Peyer's patch (tissue), 4 donors: ENCODE measurements at regions not wholly inside any gene's neighbourhood (a gene's known extent, or its start where the extent isn't known, plus 50 kb on each side); places are given as distances from the start of the nearest gene placed in this dataset.

ENCODE experiments used
- DNase-seq, 3 donors: peaks; one replicate each; pipeline ENCODE4 v3.0.0-alpha.2; 2017 to 2019
- H3K27ac ChIP-seq, 4 donors: fragments of 200-600 bp; sonication (generic); one replicate each; pipeline ENCODE4 v1.5.1; 2016 to 2019
- H3K27me3 ChIP-seq, 2 donors: fragments of 200-600 bp; sonication (generic); one replicate each; pipeline ENCODE4 v1.5.1; 2019
- H3K36me3 ChIP-seq, 3 donors: fragments of 200-600 bp; sonication (generic); one replicate each; pipeline ENCODE4 v1.5.1; 2016 to 2019
- H3K4me1 ChIP-seq, 4 donors: fragments of 200-600 bp; sonication (generic); one replicate each; pipeline ENCODE4 v1.5.1; 2016 to 2019
- H3K4me3 ChIP-seq, 4 donors: fragments of 200-600 bp; sonication (generic); 1 replicate in 3 of 4; 2 replicates in 1 of 4; pipeline ENCODE4 v1.5.1; 2016 to 2019; ENCODE audit warnings: mild to moderate bottlenecking in 1 of 4
- H3K9me3 ChIP-seq, 4 donors: fragments of 200-600 bp; sonication (generic); one replicate each; pipeline ENCODE4 v1.5.1; 2016 to 2019; ENCODE audit warnings: mild to moderate bottlenecking in 1 of 4
- CTCF ChIP-seq, 6 experiments: fragments of 450-650 bp in 4 of 6; fragments of 200-600 bp in 2 of 6; sonication (generic) in 1 of 6; IDR thresholded peaks; one replicate each; pipeline ENCODE4 v1.5.1; 2017 to 2019; ENCODE audit warnings: antibody characterized with exemption in 6 of 6, mild to moderate bottlenecking in 3 of 6, moderate library complexity in 1 of 6
- POLR2A ChIP-seq, 2 donors: fragments of 450-650 bp; IDR thresholded peaks; one replicate each; pipeline ENCODE4 v1.5.1; 2017; ENCODE audit warnings: antibody characterized with exemption in 2 of 2, mild to moderate bottlenecking in 2 of 2, moderate library complexity in 2 of 2

DNA sequence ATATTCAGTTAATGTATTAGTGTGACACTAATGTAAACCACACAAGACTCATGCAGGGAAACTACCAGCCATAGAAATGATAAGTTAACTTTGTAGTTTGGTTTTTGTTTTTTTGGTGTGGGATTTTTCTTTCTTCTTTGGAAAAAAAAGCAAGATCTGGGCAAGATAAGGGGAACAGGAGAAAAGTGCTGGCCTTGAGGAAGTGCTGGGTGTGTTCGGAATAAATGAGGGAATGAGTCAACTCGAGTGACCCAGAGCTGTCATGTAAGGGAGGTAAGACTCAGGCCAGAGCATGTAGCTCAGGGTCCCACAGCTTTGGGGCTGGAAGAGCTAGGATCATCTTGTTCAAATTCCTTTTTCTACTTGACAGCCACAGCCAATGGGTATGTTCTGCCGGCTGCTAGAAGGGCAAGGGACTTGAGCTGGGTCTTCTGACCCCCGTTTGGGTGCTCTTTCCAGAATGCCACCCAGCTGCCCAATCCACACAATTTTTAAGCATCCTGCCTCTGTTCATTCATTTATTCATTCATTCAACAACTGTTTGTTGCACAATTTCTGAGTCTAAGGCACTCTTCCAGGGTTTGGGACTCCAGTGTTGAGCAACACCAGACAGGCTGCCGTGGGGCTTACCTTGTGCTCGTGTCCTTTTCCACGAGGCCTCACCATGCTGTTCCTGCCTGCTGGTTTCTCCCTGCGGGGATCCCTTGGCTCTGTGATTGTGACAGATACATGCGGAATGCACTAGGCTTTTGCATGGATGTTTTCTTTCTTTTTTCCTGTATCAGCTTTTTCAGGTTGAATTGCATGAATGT lies 54.5 kb downstream of the CLDN34 start:
- DNase-seq, result peak in 1 of 3 donors; percentile 41
- H3K27me3 ChIP-seq, result no peaks in the 10 kb centered on the region
- peaks cover 0 to 23% (median 0%) of the 10 kb centered on the region in 4 donors for H3K4me1 ChIP-seq
- no peak overlapping the region for H3K4me3 ChIP-seq
- no peaks in the 10 kb centered on the region for H3K36me3 ChIP-seq
- no peaks in the 10 kb centered on the region for H3K9me3 ChIP-seq
- H3K27ac ChIP-seq, result peak overlapping the region in 1 of 4 donors; percentile 12
- TF ChIP-seq POLR2A (IDR thresholded peaks at IDR 0.05), result no peak
- TF ChIP-seq CTCF (IDR thresholded peaks at IDR 0.05), result no peak

DNA sequence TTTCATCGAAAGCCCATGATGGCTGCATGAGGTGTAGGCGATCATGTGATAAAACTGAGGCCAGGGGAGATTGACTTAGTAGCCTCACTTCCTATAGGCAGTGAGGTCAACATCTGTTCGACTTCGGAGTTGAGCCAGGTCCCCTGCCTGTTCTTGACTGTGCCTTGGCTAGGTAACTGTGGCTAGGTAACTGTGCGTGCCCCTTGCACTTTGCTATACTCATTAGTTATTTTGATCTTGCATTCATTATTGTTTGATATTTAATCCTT lies 55.0 kb downstream of the CLDN34 start:
- Histone ChIP-seq H3K9me3 (no peaks in the 10 kb centered on the region), H3K36me3 (no peaks in the 10 kb centered on the region), H3K27ac (no peak overlapping the region), H3K27me3 (no peaks in the 10 kb centered on the region), H3K4me1 (peaks cover 0 to 23% (median 0%) of the 10 kb centered on the region in 4 donors), H3K4me3 (no peak overlapping the region)
- no peak for DNase-seq
- TF ChIP-seq POLR2A (IDR thresholded peaks at IDR 0.05) (no peak), CTCF (IDR thresholded peaks at IDR 0.05) (no peak)

- H3K27me3 ChIP-seq, result no peaks in the 10 kb centered on the region
- DNase-seq, result peak in 2 of 3 donors; percentile 51 to 67
- peaks cover 0 to 19% (median 0%) of the 10 kb centered on the region in 4 donors for H3K4me1 ChIP-seq
- no peak overlapping the region for H3K27ac ChIP-seq
- no peak overlapping the region for H3K4me3 ChIP-seq
- no peaks in the 10 kb centered on the region for H3K9me3 ChIP-seq
- TF ChIP-seq CTCF (IDR thresholded peaks at IDR 0.05) (no peak), POLR2A (IDR thresholded peaks at IDR 0.05) (no peak)
- no peaks in the 10 kb centered on the region for H3K36me3 ChIP-seq
These were observed 55.6 kb downstream of the CLDN34 start for GRCh38 chrX:10022580-10023245.

DNA sequence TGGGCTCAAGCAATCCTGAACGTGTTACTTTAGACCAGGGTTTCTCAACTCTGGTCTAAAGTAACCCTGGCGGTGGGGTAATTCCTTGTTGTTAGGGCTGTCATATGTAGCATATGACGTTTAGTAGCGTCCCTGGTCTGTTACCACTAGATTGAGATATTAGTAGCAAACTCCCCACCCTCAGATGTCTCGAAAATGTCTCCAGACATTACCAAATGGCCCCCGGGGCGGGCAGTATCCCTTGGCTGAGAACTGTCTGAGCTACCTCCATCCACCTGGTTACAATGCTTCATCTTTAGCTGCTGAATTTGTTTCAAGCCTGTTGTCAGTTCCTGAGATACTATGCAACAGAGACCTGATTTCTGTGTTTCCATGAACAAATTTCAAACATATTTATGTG lies 56.7 kb downstream of the CLDN34 start:
- Histone ChIP-seq H3K4me3 (no peak overlapping the region), H3K9me3 (no peaks in the 10 kb centered on the region)

More for the DNA sequence above, 56.7 kb downstream of the CLDN34 start:
- TF ChIP-seq POLR2A (IDR thresholded peaks at IDR 0.05) (no peak), CTCF (IDR thresholded peaks at IDR 0.05) (no peak)
- Histone ChIP-seq H3K36me3 (no peaks in the 10 kb centered on the region), H3K27ac (no peak overlapping the region), H3K4me1 (peaks cover 0 to 8% (median 0%) of the 10 kb centered on the region in 4 donors), H3K27me3 (no peaks in the 10 kb centered on the region)
- DNase-seq, result peak in 1 of 3 donors; percentile 9
